H1 (cell line): ENCODE measurements at regions not wholly inside any gene's neighbourhood (a gene's known extent, or its start where the extent isn't known, plus 50 kb on each side); places are given as distances from the start of the nearest gene placed in this dataset.
"Not testable (repeated sequence)": the region's sequence is repeated elsewhere in the genome, so short reads cannot be mapped to it uniquely, and the experiment has no call there.

Experiments
- CTCF ChIA-PET: fragments of 300-600 bp; sonication (Branson Sonifier 250); formaldehyde crosslinking; loops from one replicate; lab custom pipeline; 2021; ENCODE audit not compliant: partially characterized antibody; lab: Charles Lee
- POLR2A ChIA-PET: fragments of 300-600 bp; sonication (Branson Sonifier 250); formaldehyde crosslinking; loops from one replicate; lab custom pipeline; 2021; ENCODE audit warnings: inconsistent platforms; ENCODE audit not compliant: partially characterized antibody; lab: Charles Lee
- DNase-seq, 2 experiments: peaks; one replicate each; pipeline versions ENCODE4 v3.0.0 to v3.0.0-alpha.2; 2010 to 2022; ENCODE audit warnings: low spot score in 2 of 2, low read depth in 1 of 2, mixed read lengths in 1 of 2
- FAIRE-seq: peaks from 2 replicates; lab custom pipeline; 2011; peaks lifted over from hg19 to GRCh38; lab: Jason Lieb, UNC
- H2AFZ ChIP-seq: 2 replicates; pipeline ENCODE4 v1.8.1; 2012; ENCODE audit warnings: low read length, inconsistent platforms
- H2AK5ac ChIP-seq: 2 replicates; pipeline ENCODE4 v1.6.1; 2013; ENCODE audit warnings: low read depth, low read length
- H2BK120ac ChIP-seq: replicated peaks from 2 replicates; pipeline ENCODE3; 2013; ENCODE audit warnings: low read depth, low read length, inconsistent platforms
- H2BK12ac ChIP-seq: 2 replicates; pipeline ENCODE4 v1.6.1; 2013; ENCODE audit warnings: low read depth, low read length
- H2BK15ac ChIP-seq: 2 replicates; pipeline ENCODE4 v1.6.1; 2013; ENCODE audit warnings: low read length
- H2BK20ac ChIP-seq: 2 replicates; pipeline ENCODE4 v1.6.1; 2013; ENCODE audit warnings: low read length
- H2BK5ac ChIP-seq: 2 replicates; pipeline ENCODE4 v1.6.1; 2013; ENCODE audit warnings: low read depth, low read length
- H3K14ac ChIP-seq: 2 replicates; pipeline ENCODE4 v1.6.1; 2013; ENCODE audit warnings: inconsistent platforms; ENCODE audit not compliant: insufficient read length
- H3K18ac ChIP-seq: 2 replicates; pipeline ENCODE4 v1.6.1; 2013; ENCODE audit warnings: low read length; ENCODE audit errors: extremely low read depth
- H3K23ac ChIP-seq: 2 replicates; pipeline ENCODE4 v1.6.1; 2013; ENCODE audit warnings: inconsistent platforms; ENCODE audit not compliant: insufficient read length
- H3K23me2 ChIP-seq: 2 replicates; pipeline ENCODE4 v1.6.1; 2013; ENCODE audit warnings: low read depth, low read length
- H3K27ac ChIP-seq: 2 replicates; pipeline ENCODE4 v1.6.1; 2011; ENCODE audit warnings: low read depth, low read length, inconsistent platforms
- H3K27me3 ChIP-seq, 4 experiments: replicated peaks in 1 of 4; 1 replicate in 1 of 4; 2 replicates in 3 of 4; pipeline versions ENCODE4 v1.6.1 to v1.8.1; 2011 to 2013; ENCODE audit warnings: low read length in 3 of 4, mild to moderate bottlenecking in 3 of 4, inconsistent platforms in 2 of 4, mixed read lengths in 2 of 4, moderate library complexity in 1 of 4; ENCODE audit not compliant: control insufficient read depth in 3 of 4, insufficient read depth in 3 of 4; ENCODE audit errors: extremely low read depth in 1 of 4
- H3K36me3 ChIP-seq, 4 experiments: 2 replicates each; pipeline versions ENCODE4 v1.6.1 to v1.8.1; 2011 to 2013; ENCODE audit warnings: mild to moderate bottlenecking in 4 of 4, low read length in 3 of 4, moderate library complexity in 2 of 4, control low read depth in 1 of 4, inconsistent platforms in 1 of 4; ENCODE audit not compliant: insufficient read depth in 4 of 4, control insufficient read depth in 2 of 4
- H3K4ac ChIP-seq: replicated peaks from 2 replicates; pipeline ENCODE3; 2013; ENCODE audit warnings: low read length, low read depth, mixed read lengths, inconsistent platforms; ENCODE audit not compliant: insufficient read length
- H3K4me1 ChIP-seq, 4 experiments: replicated peaks in 1 of 4; 1 replicate in 1 of 4; 2 replicates in 3 of 4; pipeline versions ENCODE4 v1.6.1 to v1.8.1; 2011 to 2013; ENCODE audit warnings: low read length in 3 of 4, inconsistent platforms in 2 of 4, mixed read lengths in 1 of 4; ENCODE audit not compliant: insufficient read depth in 4 of 4, control insufficient read depth in 3 of 4
- H3K4me2 ChIP-seq, 2 experiments: 2 replicates each; pipeline versions ENCODE4 v1.6.1 to v1.8.1; 2011 to 2013; ENCODE audit warnings: low read depth in 2 of 2, low read length in 2 of 2, control low read depth in 1 of 2, inconsistent platforms in 1 of 2, mild to moderate bottlenecking in 1 of 2; ENCODE audit not compliant: insufficient read depth in 1 of 2
- H3K4me3 ChIP-seq, 4 experiments: fragments of 200-600, 300-600 bp in 1 of 4; sonication (generic), shearing (Covaris generic), sonication (Bioruptor Twin) in 1 of 4; 2 replicates each; pipeline versions ENCODE4 v1.5.1 to v1.8.1; 2011 to 2016; ENCODE audit warnings: low read length in 4 of 4, low read depth in 3 of 4, control low read depth in 2 of 4, inconsistent platforms in 2 of 4, mild to moderate bottlenecking in 2 of 4, mixed read lengths in 1 of 4, moderate library complexity in 1 of 4; ENCODE audit not compliant: insufficient read depth in 2 of 4; ENCODE audit errors: extremely low read depth in 1 of 4
- H3K56ac ChIP-seq: replicated peaks from 2 replicates; pipeline ENCODE3; 2013; ENCODE audit warnings: low read depth, mild to moderate bottlenecking, mixed read lengths, low read length, inconsistent platforms; ENCODE audit not compliant: insufficient read length
- H3K79me1 ChIP-seq: 2 replicates; pipeline ENCODE4 v1.6.1; 2013; ENCODE audit warnings: low read depth, low read length, control low read depth
- H3K79me2 ChIP-seq, 2 experiments: 2 replicates each; pipeline versions ENCODE4 v1.6.1 to v1.8.1; 2012 to 2013; ENCODE audit warnings: low read length in 2 of 2, mild to moderate bottlenecking in 2 of 2, inconsistent platforms in 1 of 2; ENCODE audit not compliant: insufficient read depth in 2 of 2, control insufficient read depth in 1 of 2
- H3K9ac ChIP-seq, 4 experiments: replicated peaks in 1 of 4; 1 replicate in 1 of 4; 2 replicates in 3 of 4; pipeline versions ENCODE4 v1.6.1 to v1.8.1; 2011 to 2013; ENCODE audit warnings: low read depth in 3 of 4, low read length in 3 of 4, control low read depth in 2 of 4, mild to moderate bottlenecking in 2 of 4, moderate library complexity in 2 of 4, inconsistent platforms in 1 of 4; ENCODE audit errors: extremely low read depth in 1 of 4
- H3K9me3 ChIP-seq, 2 experiments: 2 replicates each; pipeline versions ENCODE4 v1.6.1 to v1.8.1; 2012 to 2013; ENCODE audit warnings: mild to moderate bottlenecking in 2 of 2, moderate library complexity in 2 of 2, control low read depth in 1 of 2, inconsistent platforms in 1 of 2, low read depth in 1 of 2, low read length in 1 of 2, mixed read lengths in 1 of 2; ENCODE audit not compliant: insufficient read depth in 2 of 2
- H4K20me1 ChIP-seq, 2 experiments: replicated peaks in 1 of 2; 2 replicates each; pipeline versions ENCODE3 to v1.8.1; 2011 to 2013; ENCODE audit warnings: inconsistent platforms in 2 of 2, low read length in 2 of 2, mild to moderate bottlenecking in 1 of 2; ENCODE audit not compliant: insufficient read depth in 2 of 2, control insufficient read depth in 1 of 2
- H4K5ac ChIP-seq: 2 replicates; pipeline ENCODE4 v1.6.1; 2013; ENCODE audit warnings: low read length, low read depth, mixed read lengths, inconsistent platforms; ENCODE audit not compliant: insufficient read length
- H4K8ac ChIP-seq: 2 replicates; pipeline ENCODE4 v1.8.0; 2013; ENCODE audit warnings: mild to moderate bottlenecking, moderate library complexity, low read length, inconsistent platforms; ENCODE audit not compliant: insufficient read depth; ENCODE audit errors: extremely low read depth
- H4K91ac ChIP-seq: replicated peaks from 2 replicates; pipeline ENCODE3; 2013; ENCODE audit warnings: low read length, mixed read lengths, inconsistent platforms; ENCODE audit not compliant: insufficient read length
- WGBS, 2 experiments: shearing (Covaris generic) in 1 of 2; methylation state at CpG; one replicate each; pipeline versions ENCODE4 v1.1.6 to v1.1.7; 2013 to 2015; ENCODE audit warnings: low lambda C conversion rate in 2 of 2, mixed read lengths in 2 of 2, inconsistent platforms in 1 of 2, low coverage in 1 of 2, missing lambda C conversion rate in 1 of 2; ENCODE audit not compliant: insufficient replicate concordance in 2 of 2, insufficient coverage in 1 of 2, insufficient read length in 1 of 2; ENCODE audit errors: extremely low coverage in 1 of 2, missing lambda C conversion rate in 1 of 2; 5-methylcytosine and 5-hydroxymethylcytosine counted together

- H3K4ac ChIP-seq, H2AFZ ChIP-seq, H3K27me3 ChIP-seq, H2BK20ac ChIP-seq, H3K27ac ChIP-seq, H3K79me2 ChIP-seq, H3K18ac ChIP-seq, H3K4me2 ChIP-seq, H4K91ac ChIP-seq, H3K23me2 ChIP-seq, H3K23ac ChIP-seq, H2AK5ac ChIP-seq, DNase-seq, H3K4me1 ChIP-seq, H3K79me1 ChIP-seq, H3K14ac ChIP-seq, H2BK120ac ChIP-seq, CTCF ChIA-PET, POLR2A ChIA-PET, H3K36me3 ChIP-seq, H4K20me1 ChIP-seq, H2BK5ac ChIP-seq, H4K5ac ChIP-seq, H2BK15ac ChIP-seq, H3K9ac ChIP-seq, FAIRE-seq, H3K4me3 ChIP-seq, H2BK12ac ChIP-seq, H4K8ac ChIP-seq, H3K56ac ChIP-seq: not testable (repeated sequence)
- H3K9me3 ChIP-seq: peaks cover 0 to 23% of the 10 kb centered on the region in 2 experiments; a peak in 1 of 4 replicates
- 90% methylated on average over 2 of the region's 7 CpGs; no CpG with 5 or more reads in 1 of the 2 experiments for WGBS, 2 experiments
These were observed 189.9 kb upstream of the FOXD4L5 start for GRCh38 chr9:65474891-65475290.

- H2BK120ac ChIP-seq, H2BK20ac ChIP-seq, H2BK5ac ChIP-seq, FAIRE-seq, H3K27ac ChIP-seq, DNase-seq, H4K20me1 ChIP-seq, H4K8ac ChIP-seq, H3K79me2 ChIP-seq, H4K91ac ChIP-seq, H3K56ac ChIP-seq, H3K14ac ChIP-seq, H3K27me3 ChIP-seq, POLR2A ChIA-PET, H3K4me1 ChIP-seq, H3K23ac ChIP-seq, H2AK5ac ChIP-seq, H3K4ac ChIP-seq, H2BK15ac ChIP-seq, H4K5ac ChIP-seq, H3K9ac ChIP-seq, H3K4me3 ChIP-seq, H3K79me1 ChIP-seq, H2AFZ ChIP-seq, CTCF ChIA-PET, H3K36me3 ChIP-seq, H2BK12ac ChIP-seq, H3K23me2 ChIP-seq, H3K18ac ChIP-seq, H3K4me2 ChIP-seq: not testable (repeated sequence)
- peaks cover 0 to 24% of the 10 kb centered on the region in 2 experiments; a peak in 2 of 4 replicates for H3K9me3 ChIP-seq
- 73% methylated on average over 7 of the region's 10 CpGs; no CpG with 5 or more reads in 1 of the 2 experiments for WGBS, 2 experiments
These were observed 188.2 kb upstream of the FOXD4L5 start for GRCh38 chr9:65473059-65473822.
